ENCODE measurements at regions not wholly inside any gene's neighbourhood (a gene's known extent, or its start where the extent isn't known, plus 50 kb on each side); places are given as distances from the start of the nearest gene placed in this dataset.

DNA sequence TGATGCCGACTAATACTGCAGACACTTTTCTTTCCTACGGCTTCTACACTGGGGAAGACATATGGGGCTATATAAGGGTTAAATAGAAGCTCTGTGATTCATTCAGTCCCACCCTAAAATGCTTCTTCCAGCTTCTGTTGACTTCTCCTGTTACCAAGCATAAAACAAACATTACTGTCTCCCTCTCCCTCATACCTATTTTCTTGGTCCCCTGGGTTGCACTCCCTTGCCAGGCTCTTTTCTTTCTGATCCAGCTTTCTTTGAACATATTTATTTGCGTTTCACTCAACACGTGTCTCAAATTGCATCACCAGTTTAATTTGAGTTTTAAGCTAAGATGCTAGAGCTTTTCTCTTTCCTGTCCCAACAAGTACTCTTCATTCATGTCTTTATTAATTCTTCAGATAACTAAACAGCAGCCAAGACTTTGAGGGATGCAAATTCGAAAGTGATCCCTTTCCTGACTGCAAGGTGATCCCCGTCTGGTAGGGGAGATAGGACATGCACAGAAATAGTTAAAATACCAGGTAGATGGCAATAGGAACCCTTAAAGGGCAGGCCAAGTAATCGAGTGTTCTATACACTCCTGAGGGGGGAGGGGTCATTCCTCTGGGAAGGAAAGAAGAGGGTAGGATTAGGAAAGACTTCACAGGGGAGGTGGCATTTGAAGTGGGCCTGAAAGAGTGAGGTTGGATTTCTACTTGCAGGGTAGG lies 198.6 kb upstream of the BCL6 start:
- TF ChIP-seq, protein P1, sequence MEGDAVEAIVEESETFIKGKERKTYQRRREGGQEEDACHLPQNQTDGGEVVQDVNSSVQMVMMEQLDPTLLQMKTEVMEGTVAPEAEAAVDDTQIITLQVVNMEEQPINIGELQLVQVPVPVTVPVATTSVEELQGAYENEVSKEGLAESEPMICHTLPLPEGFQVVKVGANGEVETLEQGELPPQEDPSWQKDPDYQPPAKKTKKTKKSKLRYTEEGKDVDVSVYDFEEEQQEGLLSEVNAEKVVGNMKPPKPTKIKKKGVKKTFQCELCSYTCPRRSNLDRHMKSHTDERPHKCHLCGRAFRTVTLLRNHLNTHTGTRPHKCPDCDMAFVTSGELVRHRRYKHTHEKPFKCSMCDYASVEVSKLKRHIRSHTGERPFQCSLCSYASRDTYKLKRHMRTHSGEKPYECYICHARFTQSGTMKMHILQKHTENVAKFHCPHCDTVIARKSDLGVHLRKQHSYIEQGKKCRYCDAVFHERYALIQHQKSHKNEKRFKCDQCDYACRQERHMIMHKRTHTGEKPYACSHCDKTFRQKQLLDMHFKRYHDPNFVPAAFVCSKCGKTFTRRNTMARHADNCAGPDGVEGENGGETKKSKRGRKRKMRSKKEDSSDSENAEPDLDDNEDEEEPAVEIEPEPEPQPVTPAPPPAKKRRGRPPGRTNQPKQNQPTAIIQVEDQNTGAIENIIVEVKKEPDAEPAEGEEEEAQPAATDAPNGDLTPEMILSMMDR (IDR thresholded peaks at IDR 0.05), result no peak
- TF ChIP-seq EP300 (IDR thresholded peaks at IDR 0.05), result no peak
